GM18907 (cell line): ENCODE measurements at regions not wholly inside any gene's neighbourhood (a gene's known extent, or its start where the extent isn't known, plus 50 kb on each side); places are given as distances from the start of the nearest gene placed in this dataset.

Experiments used
- ATAC-seq: cut with Tn5 transposase; IDR thresholded peaks from one replicate; pipeline ENCODE4 v1.9.1; 2021; ENCODE audit warnings: mild to moderate bottlenecking, moderate library complexity; ENCODE audit not compliant: unreplicated experiment

DNA sequence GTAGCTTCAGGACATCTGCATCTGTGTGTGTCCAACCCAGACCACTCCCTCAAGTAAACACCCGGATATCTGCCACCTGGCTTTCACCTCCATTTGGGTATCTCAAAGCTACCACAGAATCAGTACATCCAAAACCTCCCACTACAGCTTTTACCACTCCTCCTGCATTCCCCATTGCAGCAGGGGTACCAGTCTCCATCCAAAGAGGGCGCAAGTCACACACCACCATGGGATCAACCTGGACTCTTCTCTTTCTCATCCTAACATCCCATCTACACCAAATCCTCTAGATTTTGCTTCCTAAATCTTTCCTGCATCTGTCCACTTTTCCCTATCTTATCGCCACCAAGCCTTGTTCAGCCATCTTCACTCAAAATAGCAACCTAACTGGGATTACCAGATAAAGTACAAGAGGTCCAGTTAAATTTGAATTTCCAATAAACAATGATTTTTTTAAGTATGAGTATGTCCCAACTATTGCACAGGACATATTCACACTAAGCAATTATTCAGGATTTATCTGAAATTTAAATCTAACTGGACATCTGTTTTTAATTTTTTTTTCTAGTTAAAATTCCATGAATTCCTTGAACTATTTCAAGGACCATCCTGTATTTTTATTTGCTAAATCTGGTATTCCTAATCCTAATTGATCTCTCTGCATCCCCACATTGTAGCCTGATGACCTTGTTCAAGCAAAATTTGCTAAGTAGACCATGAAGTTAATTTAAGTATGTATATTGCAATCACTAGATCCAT is 164.3 kb upstream of the MLN start:
- no peak for ATAC-seq

GRCh38 chr6:33967265-33967767 is 163.5 kb upstream of the MLN start:
- no peak for ATAC-seq

DNA sequence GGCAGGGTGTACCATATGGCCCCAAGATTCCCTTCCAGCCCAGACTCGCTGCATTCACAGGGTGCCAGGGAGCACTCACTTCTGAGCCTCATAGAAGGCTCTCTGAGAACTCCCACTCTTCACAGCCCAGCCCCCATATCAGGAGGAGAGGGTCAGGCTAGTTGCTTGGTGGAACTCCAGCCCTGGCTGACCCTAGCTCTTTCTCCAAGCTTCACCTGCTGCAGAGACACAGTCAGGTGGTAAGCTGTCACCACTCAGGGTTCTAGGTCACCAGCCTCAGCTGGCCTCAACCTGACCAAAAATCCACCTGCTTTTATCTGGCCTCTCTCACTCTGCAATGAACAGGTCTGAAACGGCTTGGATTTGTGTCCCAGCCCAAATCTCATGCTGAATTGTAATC is 162.7 kb upstream of the MLN start:
- ATAC-seq: no peak

DNA sequence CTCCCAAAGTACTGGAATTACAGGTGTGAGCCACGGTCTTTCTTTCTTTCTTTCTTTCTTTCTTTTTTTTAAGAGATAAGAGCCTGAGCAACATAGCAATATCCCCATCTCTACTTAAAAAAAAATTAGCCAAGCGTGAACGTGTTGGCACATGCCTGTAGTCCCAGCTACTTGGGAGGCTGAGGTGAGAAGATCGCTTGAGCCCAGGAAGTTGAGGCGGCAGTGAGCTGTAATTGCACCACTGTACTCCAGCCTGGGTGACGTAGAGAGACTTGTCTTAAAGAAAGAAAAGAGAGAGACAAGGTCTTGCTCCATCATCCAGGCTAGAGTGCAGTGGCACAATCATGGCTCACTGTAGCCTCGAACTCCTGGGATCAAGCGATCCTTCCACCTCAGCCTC is 162.0 kb upstream of the MLN start:
- no peak for ATAC-seq

GRCh38 chr6:33964387-33964786 is 160.6 kb upstream of the MLN start:
- ATAC-seq: no peak

- ATAC-seq: no peak
Observed at GRCh38 chr6:33963136-33963750, 159.4 kb upstream of the MLN start.

- ATAC-seq: no peak
Observed at GRCh38 chr6:33962246-33963027, 158.6 kb upstream of the MLN start.

DNA sequence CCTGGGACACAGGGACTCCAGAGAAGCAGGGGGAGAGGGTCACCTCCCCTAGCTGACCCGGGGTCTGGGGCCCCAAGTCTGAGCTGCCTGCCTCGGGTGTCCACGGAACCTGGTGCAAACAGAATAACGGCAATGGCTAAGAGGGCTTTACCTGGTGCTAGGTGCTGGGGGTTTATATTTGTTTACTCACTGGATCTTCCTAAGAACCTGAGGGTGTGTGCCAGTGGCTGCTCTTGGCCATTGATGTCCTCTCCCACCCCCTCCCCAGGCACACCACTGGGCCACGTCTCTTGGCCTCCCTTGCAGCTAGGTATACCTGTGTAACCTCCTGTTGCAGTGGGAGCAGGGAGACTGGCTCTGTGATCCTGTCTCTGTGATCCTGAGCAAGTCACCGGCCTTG is 157.9 kb upstream of the MLN start:
- no peak for ATAC-seq

- no peak for ATAC-seq
Observed at GRCh38 chr6:33960345-33961313, 156.8 kb upstream of the MLN start.

- no peak for ATAC-seq
Observed at GRCh38 chr6:33959661-33960344, 156.0 kb upstream of the MLN start.

DNA sequence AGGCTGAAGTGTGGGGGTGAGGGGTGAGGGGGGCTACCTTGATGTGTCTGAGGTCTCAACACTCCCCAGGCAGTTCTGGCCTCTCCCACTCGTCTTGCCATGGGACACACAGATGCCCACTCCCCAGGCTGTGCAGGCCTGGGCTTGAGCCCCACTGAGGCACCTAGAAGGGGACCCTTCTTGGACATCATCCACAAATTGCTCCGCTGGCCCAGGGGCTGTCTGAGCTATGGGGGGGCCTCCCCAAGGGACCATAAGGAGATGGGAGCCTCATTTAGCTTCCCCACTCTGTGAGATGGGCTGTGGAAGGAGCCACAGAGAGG is 155.5 kb upstream of the MLN start:
- no peak for ATAC-seq

DNA sequence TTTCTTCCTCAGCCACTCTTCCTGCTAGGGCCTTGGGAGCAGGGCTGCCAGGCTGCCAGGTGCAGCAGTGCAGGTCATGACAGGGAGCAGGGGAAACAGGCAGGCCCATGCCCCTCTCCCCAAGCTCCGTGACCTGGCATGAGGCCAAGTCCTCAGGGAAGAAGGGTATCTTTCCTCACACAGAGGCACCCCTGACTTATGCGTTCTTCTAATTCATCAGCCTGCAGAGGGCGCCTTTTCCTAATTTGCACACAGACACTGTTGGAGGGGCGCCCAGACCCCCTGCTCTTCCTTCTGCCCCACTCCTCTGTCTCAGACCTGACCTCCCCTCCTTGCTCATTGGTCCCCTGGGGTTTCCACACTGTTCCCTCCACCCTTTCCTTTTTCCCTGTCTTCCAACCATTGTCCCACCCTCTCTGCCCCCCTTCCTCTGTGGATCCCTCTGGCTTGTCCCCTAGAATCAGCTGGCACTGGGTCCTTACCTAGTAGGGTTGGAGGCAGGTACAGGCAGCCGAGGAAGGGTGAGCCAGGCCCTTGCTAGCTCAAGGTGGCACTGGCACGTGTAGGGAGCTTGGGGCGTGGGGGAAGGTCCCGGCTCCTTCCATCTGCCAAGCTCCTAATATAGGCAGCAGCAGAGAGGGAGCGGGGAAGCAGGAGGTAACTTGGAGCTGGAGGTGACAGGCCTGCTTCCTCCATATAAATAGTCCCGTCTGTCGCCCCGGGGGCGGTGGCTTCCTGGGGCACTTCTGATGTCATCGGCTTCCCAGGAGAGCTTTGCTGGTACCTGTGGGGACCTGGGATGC is 154.9 kb upstream of the MLN start:
- no peak for ATAC-seq

DNA sequence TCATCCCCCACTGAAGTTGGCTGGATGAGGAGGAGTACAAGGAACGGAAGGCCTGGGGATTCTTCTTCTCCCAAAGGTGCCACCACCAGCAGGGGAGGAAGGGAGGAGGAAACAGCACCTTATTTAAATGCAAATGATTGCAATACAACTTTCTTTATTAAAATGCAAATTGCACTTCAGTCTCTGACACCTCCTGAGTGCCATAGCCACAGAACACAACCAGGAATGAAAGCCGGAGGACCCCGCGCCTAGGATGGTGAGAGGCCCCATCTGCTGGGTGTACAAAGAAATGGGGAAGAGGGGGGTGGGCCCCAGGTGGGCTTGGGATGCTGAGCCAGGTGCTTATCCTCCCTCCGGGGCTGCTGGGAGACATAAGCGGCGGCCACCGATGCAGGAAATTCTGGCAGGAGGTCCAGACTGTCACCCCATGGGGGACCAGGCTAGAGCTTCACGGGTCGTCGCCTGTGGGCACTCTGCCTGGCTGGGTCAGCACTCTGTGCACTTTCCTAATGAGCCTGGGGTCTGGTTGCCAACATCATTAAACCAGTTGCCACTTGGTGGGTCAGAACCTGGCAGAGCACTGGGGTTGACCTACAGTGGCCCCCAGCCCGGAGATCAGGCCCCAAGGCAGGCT is 154.2 kb upstream of the MLN start:
- ATAC-seq: no peak

DNA sequence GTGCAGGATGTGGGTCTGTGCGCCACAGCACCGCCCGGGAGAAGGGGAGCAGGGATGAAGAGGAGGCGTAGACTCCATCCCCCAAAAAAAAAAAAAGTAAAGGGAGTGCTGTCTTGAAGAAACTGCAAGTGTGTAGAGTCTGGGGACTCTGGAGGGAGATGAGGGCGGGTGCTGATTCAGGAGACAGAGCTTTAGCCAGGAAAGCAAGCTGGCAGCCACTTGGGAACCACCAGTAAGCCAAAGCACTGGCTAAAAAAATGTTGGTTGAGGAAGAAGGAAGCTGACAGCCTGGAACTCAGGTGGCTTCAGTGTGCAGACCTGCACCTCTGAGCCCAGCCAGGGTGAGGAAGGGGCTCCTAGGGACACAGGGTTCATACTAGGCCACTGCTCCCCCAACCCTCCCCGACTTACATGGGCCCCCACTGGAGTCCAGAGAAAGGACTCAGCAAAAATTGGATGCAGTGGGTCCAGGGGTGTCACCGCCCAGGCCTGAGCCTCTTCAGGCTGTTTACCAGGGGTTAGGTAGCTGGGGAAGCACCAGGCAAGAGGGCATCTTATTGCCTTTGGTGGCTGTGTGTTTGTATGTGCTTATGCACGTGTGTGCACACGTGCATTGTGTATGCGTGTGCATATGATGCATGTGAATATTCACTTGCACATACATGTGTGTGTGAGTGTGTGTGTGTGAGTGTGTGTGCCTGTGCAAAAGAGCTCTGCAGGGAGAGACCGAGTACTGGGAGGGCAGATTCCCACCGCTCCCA is 153.5 kb upstream of the MLN start:
- no peak for ATAC-seq

DNA sequence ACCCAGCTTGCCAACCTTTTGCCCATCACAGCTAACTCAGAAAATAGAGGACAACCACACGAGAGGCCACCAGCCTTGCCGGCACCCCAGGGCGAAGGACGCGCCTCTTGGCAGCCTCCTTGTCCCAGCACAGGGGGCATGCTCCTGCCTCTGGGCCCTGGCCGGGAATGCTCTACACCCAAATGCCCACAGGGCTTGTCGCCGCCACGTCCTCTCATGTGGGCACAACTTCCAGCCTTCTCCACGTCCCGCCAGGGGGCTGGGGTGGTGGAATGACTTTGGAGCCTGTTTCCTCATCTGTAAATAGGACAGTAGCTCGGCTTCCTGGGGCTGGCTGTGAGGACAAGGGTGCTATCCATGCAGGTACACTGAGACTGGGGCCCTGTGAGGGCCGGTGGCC is 152.4 kb upstream of the MLN start:
- ATAC-seq: no peak

GRCh38 chr6:33955566-33955965 is 151.8 kb upstream of the MLN start:
- no peak for ATAC-seq

GRCh38 chr6:33954453-33954852 is 150.7 kb upstream of the MLN start:
- ATAC-seq: no peak

- no peak for ATAC-seq
Observed at GRCh38 chr6:33953171-33953570, 149.4 kb upstream of the MLN start.
